ENCODE measurements at regions not wholly inside any gene's neighbourhood (a gene's known extent, or its start where the extent isn't known, plus 50 kb on each side); places are given as distances from the start of the nearest gene placed in this dataset.

- no peaks in the 10 kb centered on the region for H3K27me3 ChIP-seq (replicated peaks; ENCODE audit: control insufficient read depth, insufficient read depth, low read length)
- CTCF ChIA-PET: no interaction called here
- no peaks in the 10 kb centered on the region for H3K9me3 ChIP-seq
- no peak for TF ChIP-seq CTCF (IDR thresholded peaks at IDR 0.05; ENCODE audit: insufficient read depth in 1 of 2, low read depth in 1 of 2, low read length in 1 of 2, severe bottlenecking in 1 of 2, unreplicated experiment in 1 of 2)
- intact Hi-C loops (cut with micrococcal nuclease; ENCODE audit: unreplicated experiment): loop anchor here (10.0 kb wide), 1 partner anchor 309 kb away; no protein-coding TSS in a partner anchor
- BruUV-seq (replicated peaks): no TSS peak
- H3K4me1 ChIP-seq: no peaks in the 10 kb centered on the region
- no peak for DNase-seq
- POLR2A ChIA-PET: no interaction called here
- no peaks in the 10 kb centered on the region for H3K36me3 Mint-ChIP-seq (ENCODE audit: insufficient read depth, unreplicated experiment)
- no peak overlapping the region for H3K27ac Mint-ChIP-seq (ENCODE audit: unreplicated experiment)
- H3K4me3 ChIP-seq (ENCODE audit: low read depth, low read length): no peak overlapping the region
- no peaks in the 10 kb centered on the region for H3K4me1 Mint-ChIP-seq (ENCODE audit: low read depth, unreplicated experiment)
- H3K36me3 ChIP-seq (ENCODE audit: control insufficient read depth, insufficient read depth, low read length): no peaks in the 10 kb centered on the region
- H3K4me3 Mint-ChIP-seq (ENCODE audit: unreplicated experiment): no peak overlapping the region
- H3K9me3 Mint-ChIP-seq (ENCODE audit: unreplicated experiment): no peaks in the 10 kb centered on the region
- peaks cover 3% of the 10 kb centered on the region for H3K27me3 Mint-ChIP-seq (ENCODE audit: insufficient read depth, unreplicated experiment)
These were observed 619.5 kb downstream of the MATN1 start for GRCh38 chr1:30103708-30104411.

GRCh38 chr1:30102605-30103004, 620.8 kb downstream of the MATN1 start:
- POLR2A ChIA-PET: no interaction called here
- DNase-seq: no peak
- H3K9me3 ChIP-seq: no peaks in the 10 kb centered on the region
- no peaks in the 10 kb centered on the region for H3K27me3 ChIP-seq (replicated peaks; ENCODE audit: control insufficient read depth, insufficient read depth, low read length)
- no peak overlapping the region for H3K4me3 ChIP-seq (ENCODE audit: low read depth, low read length)
- CTCF ChIA-PET: no interaction called here
- H3K4me1 ChIP-seq: no peaks in the 10 kb centered on the region
- Mint-ChIP-seq H3K27me3 (ENCODE audit: insufficient read depth, unreplicated experiment) (peaks cover 3% of the 10 kb centered on the region), H3K4me3 (ENCODE audit: unreplicated experiment) (no peak overlapping the region), H3K27ac (ENCODE audit: unreplicated experiment) (no peak overlapping the region), H3K4me1 (ENCODE audit: low read depth, unreplicated experiment) (no peaks in the 10 kb centered on the region), H3K36me3 (ENCODE audit: insufficient read depth, unreplicated experiment) (no peaks in the 10 kb centered on the region), H3K9me3 (ENCODE audit: unreplicated experiment) (peaks cover 5% of the 10 kb centered on the region)
- no peak for TF ChIP-seq CTCF (IDR thresholded peaks at IDR 0.05; ENCODE audit: insufficient read depth in 1 of 2, low read depth in 1 of 2, low read length in 1 of 2, severe bottlenecking in 1 of 2, unreplicated experiment in 1 of 2)
- no peaks in the 10 kb centered on the region for H3K36me3 ChIP-seq (ENCODE audit: control insufficient read depth, insufficient read depth, low read length)
- intact Hi-C loops (cut with micrococcal nuclease; ENCODE audit: unreplicated experiment): loop anchor here (10.0 kb wide), 1 partner anchor 308 kb away; no protein-coding TSS in a partner anchor
- no TSS peak for BruUV-seq (replicated peaks)

GRCh38 chr1:30101487-30102227, 621.7 kb downstream of the MATN1 start:
- no peaks in the 10 kb centered on the region for H3K4me1 Mint-ChIP-seq (ENCODE audit: low read depth, unreplicated experiment)
- H3K36me3 ChIP-seq (ENCODE audit: control insufficient read depth, insufficient read depth, low read length): no peaks in the 10 kb centered on the region
- no peak overlapping the region for H3K27ac Mint-ChIP-seq (ENCODE audit: unreplicated experiment)
- H3K27me3 Mint-ChIP-seq (ENCODE audit: insufficient read depth, unreplicated experiment): no peaks in the 10 kb centered on the region
- peaks cover 8% of the 10 kb centered on the region for H3K9me3 Mint-ChIP-seq (ENCODE audit: unreplicated experiment)
- no peaks in the 10 kb centered on the region for H3K9me3 ChIP-seq
- H3K4me3 Mint-ChIP-seq (ENCODE audit: unreplicated experiment): no peak overlapping the region
- CTCF ChIA-PET: no interaction called here
- intact Hi-C loops (cut with micrococcal nuclease; ENCODE audit: unreplicated experiment): loop anchor here (10.0 kb wide), 1 partner anchor 307 kb away; no protein-coding TSS in a partner anchor
- BruUV-seq (replicated peaks): no TSS peak
- TF ChIP-seq CTCF (IDR thresholded peaks at IDR 0.05; ENCODE audit: insufficient read depth in 1 of 2, low read depth in 1 of 2, low read length in 1 of 2, severe bottlenecking in 1 of 2, unreplicated experiment in 1 of 2): no peak
- no peaks in the 10 kb centered on the region for H3K4me1 ChIP-seq
- no peaks in the 10 kb centered on the region for H3K36me3 Mint-ChIP-seq (ENCODE audit: insufficient read depth, unreplicated experiment)
- POLR2A ChIA-PET: no interaction called here
- no peak overlapping the region for H3K4me3 ChIP-seq (ENCODE audit: low read depth, low read length)
- H3K27me3 ChIP-seq (replicated peaks; ENCODE audit: control insufficient read depth, insufficient read depth, low read length): no peaks in the 10 kb centered on the region
- DNase-seq: no peak
